ENCODE measurements at regions not wholly inside any gene's neighbourhood (a gene's known extent, or its start where the extent isn't known, plus 50 kb on each side); places are given as distances from the start of the nearest gene placed in this dataset.

DNA sequence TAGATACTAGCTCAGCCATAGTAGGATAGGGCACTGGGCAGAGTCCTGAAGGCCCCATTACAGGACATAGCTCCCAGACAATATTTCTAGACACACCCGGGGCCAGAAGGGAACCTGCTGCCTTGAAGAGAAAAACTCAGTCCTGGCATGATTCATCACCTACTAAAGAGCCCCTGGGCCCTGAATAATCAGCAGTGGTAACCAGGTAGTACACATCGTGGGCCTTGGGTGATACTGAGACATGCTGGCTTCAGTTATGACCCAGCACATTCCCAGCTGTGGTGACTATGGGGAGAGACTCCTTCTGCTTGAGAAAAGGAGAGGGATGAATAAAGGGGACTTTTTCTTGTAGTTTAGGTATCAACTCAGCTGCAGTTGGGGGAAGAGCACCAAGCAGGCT is 104.3 kb upstream of the STK26 start (continued):
- TF ChIP-seq ZNF146 (tag by site-specific recombination; IDR thresholded peaks at IDR 0.05): no peak
- no peak for TF ChIP-seq ZNF707 (tag by site-specific recombination; IDR thresholded peaks at IDR 0.05)
- TF ChIP-seq ZNF623 (tag by site-specific recombination; IDR thresholded peaks at IDR 0.05): no peak
- TF ChIP-seq SALL2 (tag by site-specific recombination; IDR thresholded peaks at IDR 0.05; ENCODE audit: borderline replicate concordance): no peak
- no peak for TF ChIP-seq ZNF514 (tag by site-specific recombination; IDR thresholded peaks at IDR 0.05)

DNA sequence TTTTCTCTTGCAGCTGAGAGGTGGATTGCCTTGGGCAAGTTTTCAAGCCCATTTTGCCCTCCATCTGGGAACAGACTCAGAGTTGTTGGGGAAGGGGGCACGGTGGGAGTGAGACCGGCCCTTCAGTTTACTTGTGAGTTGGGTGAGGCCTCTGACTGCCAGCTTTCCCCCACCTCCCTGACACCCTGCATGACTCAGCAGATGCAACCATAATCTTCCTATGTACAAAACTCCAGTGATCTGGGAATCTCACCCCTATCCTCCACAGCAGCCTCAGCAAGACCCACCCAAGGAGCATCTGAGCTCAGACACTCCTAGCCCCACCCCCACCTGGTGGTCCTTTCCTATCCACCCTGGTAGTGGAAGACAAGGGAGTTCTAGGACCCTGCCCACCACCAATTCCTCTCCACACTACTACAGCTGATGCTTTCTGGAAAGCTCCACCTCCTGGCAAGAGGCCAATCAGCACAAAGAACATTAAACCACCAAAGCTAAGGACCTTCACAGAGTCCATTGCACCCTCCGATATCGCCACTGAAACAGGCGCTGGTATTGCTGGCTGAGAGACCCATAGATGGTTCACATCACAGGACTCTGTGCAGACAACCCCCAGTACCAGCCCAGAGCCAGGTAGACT is 99.4 kb upstream of the STK26 start:
- Histone ChIP-seq H3K9me3 (ENCODE audit: control insufficient read depth, insufficient read depth, low read depth, low read length) (no peaks in the 10 kb centered on the region), H3K4me3 (ENCODE audit: low read depth, low read length) (no peak overlapping the region), H3K27ac (ENCODE audit: extremely low read depth, low read depth, low read length) (no peak overlapping the region), H3K36me3 (ENCODE audit: control insufficient read depth in 2 of 2, insufficient read depth in 1 of 2, low read length in 2 of 2) (no peaks in the 10 kb centered on the region), H3K4me1 (ENCODE audit: control insufficient read depth, insufficient read depth, low read length) (no peaks in the 10 kb centered on the region)
- TF ChIP-seq KLF8 (tag by site-specific recombination; IDR thresholded peaks at IDR 0.05): no peak
- TF ChIP-seq MZF1 (tag by site-specific recombination; IDR thresholded peaks at IDR 0.05; ENCODE audit: borderline replicate concordance): no peak
- no peak for TF ChIP-seq OSR2 (tag by site-specific recombination; IDR thresholded peaks at IDR 0.05)
- TF ChIP-seq ZNF221 (tag by site-specific recombination; IDR thresholded peaks at IDR 0.05; ENCODE audit: borderline replicate concordance): no peak
- TF ChIP-seq, protein P1, sequence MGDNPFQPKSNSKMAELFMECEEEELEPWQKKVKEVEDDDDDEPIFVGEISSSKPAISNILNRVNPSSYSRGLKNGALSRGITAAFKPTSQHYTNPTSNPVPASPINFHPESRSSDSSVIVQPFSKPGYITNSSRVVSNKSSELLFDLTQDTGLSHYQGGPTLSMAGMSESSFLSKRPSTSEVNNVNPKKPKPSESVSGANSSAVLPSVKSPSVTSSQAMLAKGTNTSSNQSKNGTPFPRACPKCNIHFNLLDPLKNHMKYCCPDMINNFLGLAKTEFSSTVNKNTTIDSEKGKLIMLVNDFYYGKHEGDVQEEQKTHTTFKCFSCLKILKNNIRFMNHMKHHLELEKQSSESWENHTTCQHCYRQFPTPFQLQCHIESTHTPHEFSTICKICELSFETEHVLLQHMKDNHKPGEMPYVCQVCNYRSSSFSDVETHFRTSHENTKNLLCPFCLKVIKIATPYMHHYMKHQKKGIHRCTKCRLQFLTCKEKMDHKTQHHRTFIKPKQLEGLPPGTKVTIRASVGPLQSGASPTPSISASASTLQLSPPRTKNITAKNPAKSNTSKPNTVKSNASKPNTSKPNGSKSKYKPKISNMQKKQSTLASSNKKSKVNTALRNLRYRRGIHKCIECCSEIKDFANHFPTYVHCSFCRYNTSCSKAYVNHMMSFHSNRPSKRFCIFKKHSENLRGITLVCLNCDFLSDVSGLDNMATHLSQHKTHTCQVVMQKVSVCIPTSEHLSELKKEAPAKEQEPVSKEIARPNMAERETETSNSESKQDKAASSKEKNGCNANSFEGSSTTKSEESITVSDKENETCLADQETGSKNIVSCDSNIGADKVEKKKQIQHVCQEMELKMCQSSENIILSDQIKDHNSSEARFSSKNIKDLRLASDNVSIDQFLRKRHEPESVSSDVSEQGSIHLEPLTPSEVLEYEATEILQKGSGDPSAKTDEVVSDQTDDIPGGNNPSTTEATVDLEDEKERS (tag by site-specific recombination; IDR thresholded peaks at IDR 0.05): no peak
- TF ChIP-seq SALL2 (tag by site-specific recombination; IDR thresholded peaks at IDR 0.05; ENCODE audit: borderline replicate concordance): no peak
- TF ChIP-seq HOXD13 (CRISPR knock-in tag; IDR thresholded peaks at IDR 0.05; ENCODE audit: borderline replicate concordance): no peak
- TF ChIP-seq ZNF121 (tag by site-specific recombination; IDR thresholded peaks at IDR 0.05): no peak
- TF ChIP-seq TCF7L2 (IDR thresholded peaks at IDR 0.05; ENCODE audit: borderline replicate concordance, low read depth, low read length): no peak
- TF ChIP-seq, protein P2, sequence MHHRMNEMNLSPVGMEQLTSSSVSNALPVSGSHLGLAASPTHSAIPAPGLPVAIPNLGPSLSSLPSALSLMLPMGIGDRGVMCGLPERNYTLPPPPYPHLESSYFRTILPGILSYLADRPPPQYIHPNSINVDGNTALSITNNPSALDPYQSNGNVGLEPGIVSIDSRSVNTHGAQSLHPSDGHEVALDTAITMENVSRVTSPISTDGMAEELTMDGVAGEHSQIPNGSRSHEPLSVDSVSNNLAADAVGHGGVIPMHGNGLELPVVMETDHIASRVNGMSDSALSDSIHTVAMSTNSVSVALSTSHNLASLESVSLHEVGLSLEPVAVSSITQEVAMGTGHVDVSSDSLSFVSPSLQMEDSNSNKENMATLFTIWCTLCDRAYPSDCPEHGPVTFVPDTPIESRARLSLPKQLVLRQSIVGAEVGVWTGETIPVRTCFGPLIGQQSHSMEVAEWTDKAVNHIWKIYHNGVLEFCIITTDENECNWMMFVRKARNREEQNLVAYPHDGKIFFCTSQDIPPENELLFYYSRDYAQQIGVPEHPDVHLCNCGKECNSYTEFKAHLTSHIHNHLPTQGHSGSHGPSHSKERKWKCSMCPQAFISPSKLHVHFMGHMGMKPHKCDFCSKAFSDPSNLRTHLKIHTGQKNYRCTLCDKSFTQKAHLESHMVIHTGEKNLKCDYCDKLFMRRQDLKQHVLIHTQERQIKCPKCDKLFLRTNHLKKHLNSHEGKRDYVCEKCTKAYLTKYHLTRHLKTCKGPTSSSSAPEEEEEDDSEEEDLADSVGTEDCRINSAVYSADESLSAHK (tag by site-specific recombination; IDR thresholded peaks at IDR 0.05): no peak
- no peak for TF ChIP-seq ZBTB17 (tag by site-specific recombination; IDR thresholded peaks at IDR 0.05)
- TF ChIP-seq, protein P3, sequence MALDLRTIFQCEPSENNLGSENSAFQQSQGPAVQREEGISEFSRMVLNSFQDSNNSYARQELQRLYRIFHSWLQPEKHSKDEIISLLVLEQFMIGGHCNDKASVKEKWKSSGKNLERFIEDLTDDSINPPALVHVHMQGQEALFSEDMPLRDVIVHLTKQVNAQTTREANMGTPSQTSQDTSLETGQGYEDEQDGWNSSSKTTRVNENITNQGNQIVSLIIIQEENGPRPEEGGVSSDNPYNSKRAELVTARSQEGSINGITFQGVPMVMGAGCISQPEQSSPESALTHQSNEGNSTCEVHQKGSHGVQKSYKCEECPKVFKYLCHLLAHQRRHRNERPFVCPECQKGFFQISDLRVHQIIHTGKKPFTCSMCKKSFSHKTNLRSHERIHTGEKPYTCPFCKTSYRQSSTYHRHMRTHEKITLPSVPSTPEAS (tag by site-specific recombination; IDR thresholded peaks at IDR 0.05): no peak
- TF ChIP-seq, protein P4, sequence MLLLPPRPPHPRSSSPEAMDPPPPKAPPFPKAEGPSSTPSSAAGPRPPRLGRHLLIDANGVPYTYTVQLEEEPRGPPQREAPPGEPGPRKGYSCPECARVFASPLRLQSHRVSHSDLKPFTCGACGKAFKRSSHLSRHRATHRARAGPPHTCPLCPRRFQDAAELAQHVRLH (tag by site-specific recombination; IDR thresholded peaks at IDR 0.05): no peak
- TF ChIP-seq ZNF624 (tag by site-specific recombination; IDR thresholded peaks at IDR 0.05): no peak
- CTCF ChIA-PET: interaction anchor here (0.6 to 1.0 kb wide), 3 partner anchors 36 to 1410 kb away, joined by 3 to 4 read pairs (median 3); no protein-coding TSS in a partner anchor
- POLR2A ChIA-PET: no interaction called here

All from HEK293 (cell line).